AG04450 (cell line): ENCODE measurements at regions not wholly inside any gene's neighbourhood (a gene's known extent, or its start where the extent isn't known, plus 50 kb on each side); places are given as distances from the start of the nearest gene placed in this dataset.
"Not testable (repeated sequence)": the region's sequence is repeated elsewhere in the genome, so short reads cannot be mapped to it uniquely, and the experiment has no call there.

ENCODE experiments used
- CTCF ChIA-PET: fragments of 300-600, 350-600 bp; formaldehyde crosslinking; extraction: SDS; loops from one replicate; lab custom pipeline; 2022; ENCODE audit warnings: antibody characterized with exemption, inconsistent platforms; lab: Charles Lee
- POLR2A ChIA-PET: fragments of 350-600 bp; formaldehyde crosslinking; extraction: SDS; loops from one replicate; lab custom pipeline; 2021; ENCODE audit warnings: antibody characterized with exemption, inconsistent platforms; lab: Yijun Ruan, JAX
- DNase-seq: peaks from one replicate; pipeline ENCODE4 v3.0.0-alpha.2; 2011; ENCODE audit warnings: low read depth, low spot score
- H3K27ac ChIP-seq: one replicate; pipeline ENCODE4 v1.5.1; 2012; ENCODE audit warnings: low read depth, low read length, control low read depth
- H3K27me3 ChIP-seq: one replicate; pipeline ENCODE4 v1.6.0; 2012; ENCODE audit warnings: low read length; ENCODE audit not compliant: control insufficient read depth, insufficient read depth
- H3K4me3 ChIP-seq: 2 replicates; pipeline ENCODE4 v1.5.1; 2011; ENCODE audit warnings: mild to moderate bottlenecking, low read depth, low read length, control low read depth
- H3K9me3 ChIP-seq: 2 replicates; pipeline ENCODE4 v1.5.1; 2012; ENCODE audit warnings: low read length; ENCODE audit not compliant: control insufficient read depth, insufficient read depth
- CTCF ChIP-seq: IDR thresholded peaks from 2 replicates; pipeline ENCODE4 v1.5.1; 2011; ENCODE audit warnings: low read depth, low read length, control low read depth, inconsistent platforms

GRCh38 chr17:13840254-13840653 lies 229.1 kb upstream of the COX10 start:
- H3K27ac ChIP-seq: no peak overlapping the region
- no peak overlapping the region for H3K4me3 ChIP-seq
- ChIA-PET CTCF (no interaction called here), POLR2A (no interaction called here)
- TF ChIP-seq CTCF: no peak
- DNase-seq: no peak
- no peaks in the 10 kb centered on the region for H3K9me3 ChIP-seq
- no peaks in the 10 kb centered on the region for H3K27me3 ChIP-seq

DNA sequence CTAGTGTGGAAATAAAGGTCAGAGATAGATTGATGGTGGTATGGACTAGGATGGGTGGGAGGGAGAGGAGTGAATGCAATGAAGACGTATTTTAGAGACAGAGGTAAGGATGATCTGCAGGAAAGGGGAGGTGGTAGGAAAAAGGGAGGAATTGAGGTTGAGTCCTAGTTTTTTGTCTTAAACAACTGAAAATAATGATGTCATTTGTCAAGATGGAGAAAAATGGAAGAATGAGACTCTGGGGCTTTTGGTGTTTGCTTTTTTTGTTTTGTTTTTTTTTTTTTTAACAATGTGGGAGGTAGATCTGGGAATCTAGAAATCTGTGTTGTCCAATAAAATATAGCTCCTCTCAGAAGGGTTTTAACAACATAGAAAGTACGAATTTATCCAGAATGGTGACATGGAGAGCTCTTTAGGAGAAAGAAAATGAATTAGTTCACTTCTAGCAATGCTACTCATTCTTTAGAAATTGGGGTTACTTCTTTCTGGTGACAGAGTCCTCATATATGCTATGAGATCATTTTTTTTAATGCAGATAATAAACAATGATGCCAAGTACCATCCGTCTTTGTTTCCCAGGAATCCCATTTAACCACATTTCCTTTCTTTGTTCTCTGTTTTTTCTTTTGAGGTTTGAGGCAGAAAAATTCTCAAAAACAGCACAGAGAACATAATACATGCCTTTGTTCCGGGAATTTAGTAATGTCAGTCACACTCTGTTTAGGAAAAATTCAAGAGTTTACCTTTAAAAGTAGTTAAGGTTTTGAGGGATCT lies 225.3 kb upstream of the COX10 start:
- Histone ChIP-seq H3K27ac (no peak overlapping the region), H3K27me3 (no peaks in the 10 kb centered on the region), H3K4me3 (no peak overlapping the region), H3K9me3 (no peaks in the 10 kb centered on the region)
- TF ChIP-seq CTCF: no peak
- POLR2A ChIA-PET: no interaction called here
- CTCF ChIA-PET: no interaction called here
- DNase-seq: no peak

DNA sequence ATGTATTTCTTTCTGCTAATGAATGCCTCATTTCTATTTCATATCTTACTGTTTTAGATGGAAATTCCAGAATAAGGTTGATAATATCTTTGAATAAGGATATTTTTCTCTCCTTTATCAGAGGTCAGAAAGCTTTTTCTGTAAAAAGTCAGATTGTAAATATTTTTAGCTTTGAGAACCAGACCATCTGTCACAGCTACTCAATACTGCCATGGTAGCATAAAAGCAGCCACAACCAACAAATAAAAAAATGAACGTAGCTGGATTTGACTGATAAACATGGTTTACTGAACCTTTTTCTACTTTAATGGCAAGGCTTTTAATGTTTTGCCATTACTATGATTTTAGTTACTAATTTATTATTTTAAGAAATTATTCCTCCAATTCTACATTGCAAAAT lies 217.4 kb upstream of the COX10 start:
- DNase-seq: no peak
- ChIA-PET CTCF (no interaction called here), POLR2A (no interaction called here)
- no peak overlapping the region for H3K27ac ChIP-seq
- H3K27me3 ChIP-seq: no peaks in the 10 kb centered on the region
- no peak overlapping the region for H3K4me3 ChIP-seq
- no peak for TF ChIP-seq CTCF
- H3K9me3 ChIP-seq: no peaks in the 10 kb centered on the region

DNA sequence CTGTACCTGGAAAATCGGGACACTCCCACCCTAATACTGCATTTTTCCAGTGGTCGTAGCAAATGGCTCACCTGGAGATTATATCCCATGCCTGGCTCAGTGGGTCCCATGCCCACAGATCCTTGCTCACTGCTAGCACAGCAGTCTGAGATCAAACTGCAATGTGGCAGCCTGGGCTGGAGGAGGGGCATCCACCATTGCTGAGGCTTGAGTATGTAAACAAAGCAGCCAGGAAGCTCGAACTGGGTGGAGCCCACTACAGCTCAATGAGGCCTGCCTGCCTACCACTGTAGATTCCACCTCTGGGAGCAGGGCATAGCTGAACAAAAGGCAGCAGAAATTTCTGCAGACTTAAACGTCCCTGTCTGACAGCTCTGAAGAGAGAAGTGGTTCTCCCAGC lies 213.6 kb upstream of the COX10 start:
- DNase-seq, H3K27me3 ChIP-seq, CTCF ChIA-PET, H3K9me3 ChIP-seq, H3K27ac ChIP-seq, H3K4me3 ChIP-seq, POLR2A ChIA-PET: not testable (repeated sequence)

DNA sequence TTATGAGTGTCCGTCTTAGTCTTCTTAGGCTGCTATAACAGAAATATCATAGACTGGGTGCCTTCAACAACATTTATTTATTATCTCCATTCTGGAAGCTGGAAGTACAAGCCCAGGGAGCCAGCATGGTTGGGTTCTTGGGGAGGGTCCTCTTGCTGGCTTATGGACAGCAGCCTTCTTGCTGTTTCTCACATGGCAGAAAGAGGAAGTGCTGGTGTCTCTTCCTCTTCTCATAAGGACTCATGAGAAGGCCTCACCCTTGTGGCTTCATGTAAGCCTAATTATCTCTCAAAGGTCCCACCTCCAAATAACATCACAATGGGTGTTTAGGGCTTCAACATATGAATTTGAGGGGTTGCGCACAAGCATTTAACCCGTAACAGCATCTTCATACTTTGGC lies 207.0 kb upstream of the COX10 start:
- no peak for TF ChIP-seq CTCF

GRCh38 chr17:13863436-13863835 lies 205.9 kb upstream of the COX10 start:
- no peaks in the 10 kb centered on the region for H3K27me3 ChIP-seq
- ChIA-PET POLR2A (no interaction called here), CTCF (no interaction called here)
- no peak for DNase-seq
- no peaks in the 10 kb centered on the region for H3K9me3 ChIP-seq
- H3K4me3 ChIP-seq: no peak overlapping the region
- no peak overlapping the region for H3K27ac ChIP-seq
- no peak for TF ChIP-seq CTCF

More for the DNA sequence above, 207.0 kb upstream of the COX10 start:
- no peak for DNase-seq
- ChIA-PET CTCF (no interaction called here), POLR2A (no interaction called here)
- no peaks in the 10 kb centered on the region for H3K27me3 ChIP-seq
- no peak overlapping the region for H3K27ac ChIP-seq
- no peak overlapping the region for H3K4me3 ChIP-seq
- H3K9me3 ChIP-seq: no peaks in the 10 kb centered on the region
